Brain microvascular endothelial cell (primary cell): ENCODE measurements at regions not wholly inside any gene's neighbourhood (a gene's known extent, or its start where the extent isn't known, plus 50 kb on each side); places are given as distances from the start of the nearest gene placed in this dataset.
"Not testable (repeated sequence)": the region's sequence is repeated elsewhere in the genome, so short reads cannot be mapped to it uniquely, and the experiment has no call there.

Experiments
- DNase-seq: peaks from one replicate; pipeline ENCODE4 v3.0.0-alpha.2; 2020
- H3K27ac ChIP-seq: fragments of 250-450 bp; sonication (Bioruptor Pico); 2 replicates; pipeline ENCODE4 v1.5.1; 2020; ENCODE audit warnings: mild to moderate bottlenecking, moderate library complexity
- H3K27me3 ChIP-seq: fragments of 250-450 bp; sonication (Bioruptor Pico); replicated peaks from 2 replicates; pipeline ENCODE4 v1.5.1; 2020; ENCODE audit warnings: mild to moderate bottlenecking
- H3K36me3 ChIP-seq: fragments of 250-450 bp; sonication (Bioruptor Pico); replicated peaks from 2 replicates; pipeline ENCODE4 v1.5.1; 2020; ENCODE audit warnings: mild to moderate bottlenecking
- H3K4me3 ChIP-seq: 2 replicates; pipeline ENCODE4 v1.5.1; 2011; ENCODE audit warnings: low read depth, mild to moderate bottlenecking, control low read depth, low read length, moderate library complexity
- CTCF ChIP-seq: IDR thresholded peaks from 2 replicates; pipeline ENCODE4 v1.5.1; 2011; ENCODE audit warnings: low read depth, mild to moderate bottlenecking, moderate library complexity, low read length, control low read depth, inconsistent platforms; ENCODE audit errors: missing control alignments
- in situ Hi-C: cut with HindIII; loops from 2 replicates; pipeline ENCODE4 v1.10.0; 2017; ENCODE audit warnings: low sequenced_read_pairs, low pct_ligation_motif_present

GRCh38 chr3:110680450-110680849 lies 391.2 kb upstream of the NECTIN3 start:
- DNase-seq, result no peak
- no peaks in the 10 kb centered on the region for H3K27me3 ChIP-seq
- no peak for TF ChIP-seq CTCF
- in situ Hi-C loops, result no loop called here
- no peaks in the 10 kb centered on the region for H3K36me3 ChIP-seq
- H3K4me3 ChIP-seq, result no peak overlapping the region
- no peak overlapping the region for H3K27ac ChIP-seq

- Histone ChIP-seq H3K36me3 (no peaks in the 10 kb centered on the region), H3K27ac (no peak overlapping the region), H3K27me3 (no peaks in the 10 kb centered on the region), H3K4me3 (no peak overlapping the region)
- no peak for TF ChIP-seq CTCF
- no peak for DNase-seq
- in situ Hi-C loops, result no loop called here
Measured at GRCh38 chr3:110684466-110684865, 387.1 kb upstream of the NECTIN3 start.

GRCh38 chr3:110685630-110686029 lies 386.0 kb upstream of the NECTIN3 start:
- no peaks in the 10 kb centered on the region for H3K27me3 ChIP-seq
- no peak overlapping the region for H3K27ac ChIP-seq
- in situ Hi-C loops, result no loop called here
- DNase-seq, result no peak
- TF ChIP-seq CTCF, result no peak
- H3K4me3 ChIP-seq, result no peak overlapping the region
- H3K36me3 ChIP-seq, result no peaks in the 10 kb centered on the region

- no peak overlapping the region for H3K4me3 ChIP-seq
- H3K27ac ChIP-seq, result no peak overlapping the region
- in situ Hi-C loops, result no loop called here
- no peak for DNase-seq
- H3K36me3 ChIP-seq, result no peaks in the 10 kb centered on the region
- no peaks in the 10 kb centered on the region for H3K27me3 ChIP-seq
- TF ChIP-seq CTCF, result no peak
Measured at GRCh38 chr3:110686701-110687100, 384.9 kb upstream of the NECTIN3 start.

- no peak for DNase-seq
- Histone ChIP-seq H3K36me3 (no peaks in the 10 kb centered on the region), H3K27ac (no peak overlapping the region), H3K4me3 (no peak overlapping the region), H3K27me3 (no peaks in the 10 kb centered on the region)
- TF ChIP-seq CTCF, result no peak
- in situ Hi-C loops, result no loop called here
Measured at GRCh38 chr3:110687138-110687537, 384.5 kb upstream of the NECTIN3 start.

GRCh38 chr3:110697961-110698360 lies 373.7 kb upstream of the NECTIN3 start:
- in situ Hi-C loops, result no loop called here
- peak; percentile 41 for DNase-seq
- Histone ChIP-seq H3K27ac (peak overlapping the region; percentile 38), H3K36me3 (no peaks in the 10 kb centered on the region), H3K4me3 (no peak overlapping the region), H3K27me3 (no peaks in the 10 kb centered on the region)
- no peak for TF ChIP-seq CTCF

GRCh38 chr3:110704332-110704731 lies 367.3 kb upstream of the NECTIN3 start:
- H3K36me3 ChIP-seq, H3K4me3 ChIP-seq, H3K27ac ChIP-seq, DNase-seq, H3K27me3 ChIP-seq, in situ Hi-C loops: not testable (repeated sequence)
